ENCODE measurements at regions not wholly inside any gene's neighbourhood (a gene's known extent, or its start where the extent isn't known, plus 50 kb on each side); places are given as distances from the start of the nearest gene placed in this dataset.
A peak's percentile ranks its signal among the peaks of the same experiment; 100 is the strongest.
"Not testable (repeated sequence)": the region's sequence is repeated elsewhere in the genome, so short reads cannot be mapped to it uniquely, and the experiment has no call there.

DNA sequence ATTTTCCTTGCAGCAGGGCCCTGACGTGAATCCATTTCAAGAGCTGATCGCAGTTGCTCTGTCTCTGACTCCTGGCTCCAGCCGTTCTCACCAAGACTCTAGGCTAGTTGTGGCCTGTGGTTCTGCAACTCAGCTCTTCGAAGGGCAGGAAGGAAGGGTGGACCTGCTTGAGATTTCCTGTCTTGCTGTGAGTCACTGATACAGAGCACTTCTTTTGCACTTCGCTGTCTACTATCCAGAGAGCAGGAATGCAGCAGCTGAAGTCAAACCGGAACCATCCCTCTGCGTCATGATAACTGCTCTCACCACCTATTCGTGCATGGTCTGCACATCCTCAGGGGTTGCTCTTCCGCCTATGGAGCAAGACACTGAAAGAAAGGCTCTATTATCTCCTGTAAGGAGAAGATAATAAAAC is 59.7 kb downstream of the RAP2B start:
- DNase-seq: peak; percentile 2

DNA sequence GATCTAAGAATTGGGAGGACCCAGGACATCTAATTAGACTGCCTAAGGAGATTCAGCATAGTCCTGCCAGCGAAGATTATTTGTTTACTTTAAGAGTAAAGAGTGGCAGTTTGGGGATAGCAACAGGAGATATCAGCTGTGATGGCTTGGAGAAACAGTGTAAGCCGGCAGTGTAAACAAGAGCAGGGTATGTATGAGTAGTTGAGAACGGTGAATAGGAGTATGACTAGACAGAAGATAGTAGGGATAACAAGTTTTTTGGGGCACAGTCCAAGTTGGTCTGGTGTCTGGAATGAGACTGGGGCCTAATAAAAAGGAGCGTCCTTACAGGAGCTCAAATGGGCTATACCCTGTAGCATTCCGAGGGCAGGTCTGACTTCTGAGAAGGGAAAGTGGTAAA is 64.9 kb downstream of the RAP2B start:
- DNase-seq: not testable (repeated sequence)

DNA sequence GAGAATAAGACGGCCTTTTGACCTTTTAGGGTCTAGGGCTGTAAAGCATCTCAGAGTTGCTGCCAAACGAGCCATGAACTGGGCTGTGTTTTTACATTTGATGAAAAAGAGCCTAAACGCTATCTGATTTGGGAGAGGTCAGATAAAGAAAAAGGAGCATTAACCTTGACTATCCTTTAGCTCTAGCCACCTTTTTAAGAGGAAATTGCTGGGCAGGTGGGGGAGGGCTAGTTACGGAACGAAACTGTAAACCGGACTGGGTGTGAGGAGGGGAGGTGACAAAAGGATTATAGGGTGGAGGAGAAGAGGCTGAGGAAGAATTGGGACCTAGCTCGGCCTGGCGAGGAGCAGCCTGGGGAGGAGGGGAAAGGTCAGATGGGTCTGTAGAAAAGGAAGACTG is 68.4 kb downstream of the RAP2B start:
- not testable (repeated sequence) for DNase-seq

DNA sequence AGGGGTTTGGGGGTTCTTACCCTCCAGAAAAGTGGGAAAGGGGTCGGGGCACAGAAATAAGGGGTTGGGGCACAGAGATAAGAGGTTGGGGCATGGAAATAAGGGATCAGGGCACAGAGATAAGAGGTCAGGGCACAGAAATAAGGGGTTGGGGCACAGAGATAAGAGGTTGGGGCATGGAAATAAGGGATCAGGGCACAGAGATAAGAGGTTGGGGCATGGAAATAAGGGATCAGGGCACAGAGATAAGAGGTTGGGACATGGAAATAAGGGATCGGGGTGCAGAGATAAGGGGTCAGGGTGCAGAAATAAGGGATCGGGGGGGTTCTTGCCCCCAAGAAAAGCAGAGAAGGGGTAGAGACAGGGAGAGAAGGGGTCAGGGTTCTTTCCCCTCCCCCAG is 69.2 kb downstream of the RAP2B start:
- DNase-seq: not testable (repeated sequence)

DNA sequence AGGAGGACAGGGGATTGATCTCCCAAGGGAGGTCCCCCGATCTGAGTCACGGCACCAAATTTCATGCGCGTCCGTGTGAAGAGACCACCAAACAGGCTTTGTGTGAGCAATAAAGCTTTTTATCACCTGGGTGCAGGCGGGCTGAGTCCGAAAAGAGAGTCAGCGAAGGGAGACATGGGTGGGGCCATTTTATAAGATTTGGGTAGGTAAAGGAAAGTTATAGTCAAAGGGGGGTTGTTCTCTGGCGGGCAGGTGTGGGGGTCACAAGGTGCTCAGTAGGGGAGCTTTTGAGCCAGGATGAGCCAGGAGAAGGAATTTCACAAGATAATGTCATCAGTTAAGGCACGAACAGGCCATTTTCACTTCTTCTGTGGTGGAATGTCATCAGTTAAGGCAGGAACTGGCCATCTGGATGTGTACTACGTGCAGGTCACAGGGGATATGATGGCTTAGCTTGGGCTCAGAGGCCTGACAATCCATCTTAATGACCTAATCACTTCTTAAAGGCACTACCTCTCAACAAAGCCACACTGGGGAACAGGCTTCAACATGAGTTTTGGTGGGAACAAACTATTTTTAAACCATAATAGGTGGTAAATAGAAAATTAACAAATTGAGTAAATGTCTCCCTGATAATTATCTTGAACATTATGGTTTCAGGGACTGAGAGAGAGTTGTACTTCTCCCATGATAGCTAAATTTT is 70.2 kb downstream of the RAP2B start:
- DNase-seq: not testable (repeated sequence)

GRCh38 chr3:153232851-153233271 is 70.8 kb downstream of the RAP2B start:
- DNase-seq: no peak

DNA sequence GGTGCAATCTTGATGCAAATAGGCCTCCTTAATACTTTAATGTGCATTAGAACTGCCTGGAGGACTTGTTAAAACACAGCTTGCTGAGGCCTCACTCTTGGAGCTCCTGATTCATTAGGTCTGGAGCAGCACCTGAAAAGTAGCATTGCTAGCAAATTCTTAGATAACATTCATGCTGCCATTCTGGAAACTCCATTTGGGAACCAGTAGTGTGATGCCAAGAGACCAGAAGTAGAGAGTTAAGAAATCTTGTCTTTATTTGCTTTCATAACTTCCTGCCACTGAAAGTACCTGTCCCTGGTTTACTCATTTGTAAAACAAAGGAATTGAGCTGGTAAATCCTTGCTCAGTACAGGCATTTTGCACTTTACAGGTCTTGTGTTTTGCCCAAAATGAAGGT is 72.0 kb downstream of the RAP2B start:
- DNase-seq: no peak

DNA sequence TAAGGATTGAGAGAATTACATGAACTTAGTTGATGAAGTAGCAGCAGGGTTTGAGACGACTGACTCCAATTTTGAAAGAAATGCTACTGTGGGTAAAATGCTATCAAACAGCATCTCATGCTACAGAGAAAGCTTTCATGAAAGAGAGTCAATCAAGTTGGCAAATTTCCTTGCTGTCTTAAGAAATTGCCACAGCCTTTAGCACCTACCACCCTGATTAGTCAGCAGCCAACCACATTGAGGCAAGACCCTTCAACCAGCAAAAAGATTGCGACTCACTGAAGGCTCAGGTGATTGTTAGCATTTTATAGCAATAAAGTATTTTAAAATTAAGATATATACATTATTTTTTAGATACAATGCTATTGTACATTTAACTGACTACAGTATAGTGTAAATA is 80.9 kb downstream of the RAP2B start:
- no peak for DNase-seq

GRCh38 chr3:153244961-153245360 is 82.9 kb downstream of the RAP2B start:
- DNase-seq: no peak

DNA sequence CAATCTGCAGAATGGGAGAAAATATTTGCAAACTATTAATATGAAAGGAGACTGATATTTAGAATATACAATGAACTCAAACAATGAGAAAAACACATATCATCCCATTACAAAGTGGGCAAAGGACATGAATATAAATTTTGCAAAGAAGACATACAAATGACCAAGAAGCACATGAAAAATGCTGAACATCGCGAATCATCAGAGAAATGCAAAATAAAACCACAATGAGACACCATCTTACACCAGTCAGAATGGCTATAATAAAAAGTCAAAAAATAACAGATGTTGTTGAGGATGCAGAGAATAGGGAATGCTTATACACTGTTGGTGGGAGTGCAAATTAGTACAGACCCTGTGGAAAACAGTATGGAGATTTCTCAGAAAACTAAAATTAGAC is 83.6 kb downstream of the RAP2B start:
- no peak for DNase-seq

GRCh38 chr3:153246331-153246730 is 84.3 kb downstream of the RAP2B start:
- DNase-seq: no peak

GRCh38 chr3:153246806-153247205 is 84.8 kb downstream of the RAP2B start:
- DNase-seq: no peak

- DNase-seq: no peak
Observed at GRCh38 chr3:153247331-153248330, 85.6 kb downstream of the RAP2B start.

DNA sequence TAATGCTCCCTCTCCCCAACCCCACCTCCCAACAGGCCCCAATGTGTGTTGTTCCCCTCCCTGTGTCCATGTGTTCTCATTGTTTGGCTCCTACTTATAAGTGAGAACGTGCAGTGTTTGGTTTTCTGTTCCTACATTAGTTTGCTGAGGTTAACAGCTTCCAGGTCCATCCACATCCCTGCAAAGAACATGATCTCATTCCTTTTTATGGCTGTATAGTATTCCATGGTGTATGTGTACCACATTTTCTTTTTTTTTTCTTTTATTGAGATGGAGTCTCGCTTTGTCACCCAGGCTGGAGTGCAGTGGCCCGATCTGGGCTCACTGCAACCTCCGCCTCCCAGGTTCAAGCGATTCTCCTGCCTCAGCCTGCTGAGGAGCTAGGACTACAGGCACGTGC is 86.8 kb downstream of the RAP2B start:
- DNase-seq: not testable (repeated sequence)

- DNase-seq: no peak
Observed at GRCh38 chr3:153249906-153250305, 87.9 kb downstream of the RAP2B start.

GRCh38 chr3:153250446-153250845 is 88.4 kb downstream of the RAP2B start:
- DNase-seq: no peak

- DNase-seq: no peak
Observed at GRCh38 chr3:153252963-153253362, 90.9 kb downstream of the RAP2B start.

DNA sequence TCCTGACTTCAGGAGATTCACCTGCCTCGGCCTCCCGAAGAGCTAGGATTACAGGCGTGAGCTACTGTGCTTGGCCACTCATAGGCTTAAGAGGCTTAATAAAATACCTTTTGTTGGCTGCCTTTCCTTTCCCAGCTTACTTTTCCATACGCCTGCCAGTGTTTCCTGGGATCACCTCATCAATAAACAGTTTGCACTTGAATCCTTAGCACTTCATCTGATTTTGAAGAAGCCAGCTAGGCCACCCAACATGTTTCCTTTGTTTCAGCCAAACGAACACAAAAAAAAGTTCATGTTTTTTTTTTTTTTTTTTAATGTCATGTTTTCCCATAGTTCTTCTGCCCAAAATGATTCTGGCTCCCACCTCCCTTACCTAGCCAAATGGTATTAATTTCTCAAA is 92.3 kb downstream of the RAP2B start:
- no peak for DNase-seq

- no peak for DNase-seq
Observed at GRCh38 chr3:153257673-153258351, 95.8 kb downstream of the RAP2B start.

DNA sequence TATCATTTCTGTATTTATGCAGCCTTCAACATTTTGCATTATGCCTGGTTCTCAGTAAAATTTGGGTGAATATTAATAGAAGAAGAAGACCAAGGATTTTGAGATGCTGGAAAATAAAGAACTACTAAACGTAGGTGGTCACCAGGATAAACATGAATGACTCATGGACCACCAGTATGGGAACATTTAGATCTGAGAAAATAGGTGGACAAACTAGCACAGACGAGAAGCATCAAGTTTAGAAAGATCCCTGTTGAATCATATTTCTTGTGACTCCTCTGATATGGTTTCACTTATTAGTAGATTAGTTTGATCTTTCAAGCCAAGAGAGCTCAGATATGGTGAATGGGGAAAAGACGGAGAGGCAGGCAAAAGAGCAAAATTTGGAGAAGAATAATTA is 97.9 kb downstream of the RAP2B start:
- no peak for DNase-seq

DNA sequence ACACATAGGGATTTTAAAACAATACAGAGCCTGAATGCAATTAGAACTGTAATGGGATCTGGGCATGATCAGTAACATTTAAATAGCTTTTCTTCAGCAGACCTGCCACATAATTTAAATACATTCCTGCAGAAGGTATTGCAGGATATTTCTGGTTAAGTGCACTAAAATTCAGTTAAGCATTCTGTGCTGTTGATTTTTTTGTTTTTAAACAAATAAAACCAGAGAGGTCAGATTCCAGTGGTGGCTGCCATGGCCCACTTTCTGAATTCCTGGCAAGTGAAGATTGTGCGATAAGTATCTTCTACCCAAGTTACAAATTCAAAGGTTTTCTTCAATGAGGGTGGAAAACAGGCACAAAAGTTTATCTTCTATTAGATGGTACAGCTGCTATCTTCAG is 98.7 kb downstream of the RAP2B start:
- no peak for DNase-seq

DNA sequence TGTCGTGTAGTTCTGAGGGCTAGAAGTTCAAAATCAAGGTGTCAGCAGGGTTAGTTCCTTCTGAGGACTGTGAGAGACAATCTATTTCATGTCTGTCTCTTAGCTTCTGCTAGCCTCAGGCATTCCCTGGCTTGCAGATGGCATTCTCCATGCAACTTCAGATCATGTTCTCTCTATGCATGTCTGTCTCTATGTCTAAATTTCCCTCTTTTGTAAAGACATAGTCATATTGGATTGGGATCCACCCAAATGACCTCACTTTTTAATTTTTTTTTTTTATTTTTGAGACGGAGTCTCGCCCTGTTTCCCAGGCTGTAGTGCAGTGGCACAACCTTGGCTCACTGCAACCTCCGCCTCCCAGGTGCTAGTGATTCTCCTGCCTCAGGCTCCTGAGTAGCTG is 104.6 kb downstream of the RAP2B start:
- DNase-seq: no peak

DNA sequence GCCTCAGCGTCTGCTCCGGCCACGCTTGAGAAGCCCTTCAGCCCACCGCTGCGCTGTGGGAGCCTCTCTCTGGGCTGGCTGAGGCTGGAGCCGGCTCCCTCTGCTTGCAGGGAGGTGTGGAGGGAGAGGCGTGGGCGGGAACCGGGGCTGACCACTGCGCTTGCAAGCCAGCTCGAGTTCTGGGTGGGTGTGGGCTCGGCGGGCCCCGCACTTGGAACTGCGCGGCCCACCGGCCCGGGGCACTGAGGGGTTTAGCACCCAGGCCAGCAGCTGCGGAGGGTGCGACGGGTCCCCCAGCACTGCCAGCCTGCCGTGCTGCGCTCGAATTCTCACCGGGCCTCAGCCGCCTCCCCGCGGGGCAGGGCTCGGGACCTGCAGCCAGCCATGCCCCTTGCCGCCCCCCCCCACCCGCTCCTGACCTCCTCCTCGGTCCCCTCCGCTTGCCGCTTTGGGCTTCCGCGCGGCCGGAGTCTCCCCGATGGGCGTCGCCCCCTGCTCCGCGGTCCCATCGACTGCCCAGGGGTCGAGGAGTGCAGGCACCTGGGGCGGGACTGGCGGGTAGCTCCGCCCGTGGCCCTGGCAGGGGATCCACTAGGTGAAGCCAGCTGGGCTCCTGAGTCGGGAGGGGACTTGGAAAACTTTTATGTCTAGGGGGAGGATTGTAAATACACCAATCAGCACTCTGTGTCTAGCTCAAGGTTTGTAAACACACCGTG is 106.7 kb downstream of the RAP2B start:
- no peak for DNase-seq

All from kidney glomerular epithelial cell (primary cell).